HG02970 (cell line): ENCODE measurements at regions not wholly inside any gene's neighbourhood (a gene's known extent, or its start where the extent isn't known, plus 50 kb on each side); places are given as distances from the start of the nearest gene placed in this dataset.

Experiments
- ATAC-seq: cut with Tn5 transposase; IDR thresholded peaks from one replicate; pipeline ENCODE4 v1.9.1; 2021; ENCODE audit warnings: mild to moderate bottlenecking, moderate library complexity, moderate number of reproducible peaks; ENCODE audit not compliant: unreplicated experiment, low FRiP score

DNA sequence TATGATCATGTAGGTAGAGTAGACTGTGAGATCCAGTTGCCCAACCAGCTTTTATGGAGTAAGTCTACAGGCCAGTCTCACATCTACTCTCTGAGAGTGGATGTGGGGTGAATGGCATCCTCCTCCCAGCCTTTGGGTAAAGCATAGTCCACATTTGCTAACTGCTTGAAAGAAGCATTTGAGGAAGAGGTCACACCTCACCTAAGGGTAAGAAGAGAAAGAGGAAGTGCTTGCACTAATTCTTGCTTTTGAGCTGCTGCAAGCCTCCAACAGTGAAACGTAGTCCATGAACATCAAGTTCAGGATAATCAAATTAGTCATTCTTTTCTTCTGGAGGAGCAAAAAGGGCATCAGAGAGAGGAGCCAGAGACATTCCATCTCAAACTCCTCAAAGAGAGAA is 93.9 kb upstream of the AGR3 start:
- no peak for ATAC-seq

DNA sequence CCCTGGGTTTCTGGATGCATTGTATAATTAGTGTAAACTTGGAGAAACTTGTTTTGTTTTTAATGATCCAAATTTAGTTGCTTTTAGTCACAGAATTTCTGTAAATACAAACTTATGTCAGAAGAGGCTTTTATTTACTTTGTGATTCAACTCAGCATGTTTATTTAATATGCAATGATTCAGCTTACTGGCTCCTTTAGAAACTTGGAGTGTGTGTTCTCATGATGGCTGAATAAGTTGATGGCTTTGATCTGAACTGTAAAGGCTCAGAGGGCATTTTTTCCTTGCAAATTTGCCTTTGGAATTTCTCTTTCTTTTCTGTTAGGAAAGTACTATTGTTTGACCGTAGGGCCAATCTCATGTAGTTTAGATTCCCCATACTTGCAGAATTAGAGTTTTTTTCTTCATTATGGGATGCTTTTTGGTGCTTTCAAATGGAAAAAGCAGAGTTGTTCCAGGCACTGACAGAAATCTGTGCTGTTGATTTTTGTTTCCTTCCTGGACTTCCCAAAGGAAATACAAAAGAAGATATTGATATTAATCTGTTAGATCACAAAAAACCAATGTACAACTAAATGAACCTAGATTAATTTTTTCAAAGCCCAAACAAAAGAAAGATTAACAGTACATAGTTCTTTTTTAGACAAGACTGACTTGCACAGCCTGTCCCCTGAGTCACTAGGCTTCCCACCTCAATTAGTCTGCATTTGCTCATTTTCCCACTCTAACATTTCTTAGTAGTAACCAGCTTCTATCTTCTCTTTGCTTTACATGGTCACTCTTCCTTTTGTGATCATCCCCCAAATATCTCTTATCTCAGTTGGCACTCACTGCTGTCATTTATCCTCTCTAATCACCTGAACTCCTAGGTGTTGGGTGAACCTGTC is 96.8 kb upstream of the AGR3 start:
- no peak for ATAC-seq

- no peak for ATAC-seq
Measured at GRCh38 chr7:16980539-16980938, 98.8 kb upstream of the AGR3 start.

DNA sequence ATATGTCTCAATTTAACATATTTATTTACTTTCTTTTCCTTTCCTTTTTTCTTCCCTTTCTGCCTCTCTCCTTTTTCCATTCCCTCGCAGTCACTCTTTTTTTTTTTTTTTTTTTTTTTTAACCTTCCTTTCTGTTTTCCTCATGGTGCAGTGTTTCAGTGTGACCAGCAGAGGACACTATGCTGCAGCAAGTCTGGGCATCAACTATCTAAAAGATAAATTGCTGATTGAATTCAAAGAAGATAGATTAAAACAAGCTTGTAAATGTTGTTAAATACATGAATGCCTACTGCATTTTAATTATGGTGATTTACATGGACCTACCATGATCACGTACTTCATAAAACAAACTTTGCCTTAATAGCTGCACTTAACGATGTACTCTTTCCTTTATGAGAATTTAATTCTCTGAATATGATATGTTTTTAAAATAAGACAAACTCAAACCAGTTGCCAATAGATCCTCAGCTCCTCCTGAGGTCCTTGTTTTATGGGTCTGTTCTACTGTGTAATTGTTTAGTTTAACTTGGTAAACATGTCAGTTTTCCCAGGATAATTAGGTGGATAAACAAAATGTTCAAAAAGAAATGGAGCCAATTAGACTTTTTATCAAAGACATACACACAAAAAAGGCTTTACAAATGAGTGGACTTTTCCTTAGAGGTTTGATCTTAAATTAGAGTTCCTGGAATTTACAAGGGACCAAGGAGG is 101.0 kb upstream of the AGR3 start:
- ATAC-seq, result no peak

DNA sequence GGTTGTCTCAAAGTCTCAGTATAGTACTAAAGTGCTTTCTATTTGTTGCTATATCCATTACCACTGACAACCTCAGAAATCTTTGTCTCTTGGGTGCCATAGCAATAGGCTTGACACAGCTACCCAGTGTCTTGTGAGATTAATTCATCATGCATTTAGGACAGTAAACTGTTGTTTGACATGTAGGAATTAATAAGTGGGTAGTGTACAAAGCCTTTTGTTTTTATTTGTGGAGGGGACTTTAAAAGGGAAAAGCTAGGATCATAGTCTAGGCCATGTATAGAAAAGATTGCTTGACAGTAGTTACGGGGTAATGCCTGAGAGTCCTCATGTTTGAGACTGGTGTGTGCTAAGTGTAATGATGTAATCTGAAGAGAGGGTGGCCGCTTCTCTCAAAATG is 102.6 kb upstream of the AGR3 start:
- no peak for ATAC-seq

DNA sequence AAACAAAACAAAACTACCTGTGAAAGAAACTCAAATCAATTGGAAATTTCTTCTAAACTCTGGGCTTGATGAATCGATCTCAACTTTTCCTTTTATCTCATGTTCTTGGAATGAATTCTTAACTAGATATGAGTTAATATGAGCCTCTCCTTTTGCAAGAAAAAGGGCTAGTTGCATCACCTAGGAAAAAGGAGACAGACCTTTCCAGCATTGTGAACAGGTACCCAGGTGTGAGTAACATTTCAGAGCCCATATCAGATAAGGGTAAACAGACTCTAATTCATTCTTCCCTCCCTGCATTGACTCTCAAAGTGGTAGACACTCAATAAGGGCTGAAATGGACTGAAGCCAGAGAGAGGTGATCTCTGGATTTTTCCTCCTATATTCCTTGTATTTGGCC is 103.8 kb upstream of the AGR3 start:
- no peak for ATAC-seq

- ATAC-seq, result no peak
Measured at GRCh38 chr7:16986755-16987154, 105.0 kb upstream of the AGR3 start.

GRCh38 chr7:16989811-16990413 is 108.1 kb upstream of the AGR3 start:
- no peak for ATAC-seq

DNA sequence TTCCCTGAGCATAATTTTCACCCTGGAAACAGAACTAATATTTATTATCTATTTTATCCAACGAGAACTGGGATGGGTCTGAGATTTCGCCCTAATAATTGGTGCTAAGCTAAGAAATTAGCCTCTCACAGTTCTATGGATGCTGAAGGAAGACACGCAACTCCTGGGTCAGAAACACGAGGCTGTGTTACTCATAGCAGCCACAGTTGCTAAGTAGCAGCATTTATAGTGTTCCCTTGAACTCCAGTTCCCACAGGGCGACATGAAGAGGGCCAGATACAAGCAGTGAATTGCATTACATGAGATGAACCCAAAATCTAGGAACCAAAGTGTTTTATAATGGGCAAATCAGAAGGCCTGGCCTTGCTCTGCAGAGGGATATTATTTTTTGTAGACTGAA is 109.8 kb upstream of the AGR3 start:
- ATAC-seq, result no peak

DNA sequence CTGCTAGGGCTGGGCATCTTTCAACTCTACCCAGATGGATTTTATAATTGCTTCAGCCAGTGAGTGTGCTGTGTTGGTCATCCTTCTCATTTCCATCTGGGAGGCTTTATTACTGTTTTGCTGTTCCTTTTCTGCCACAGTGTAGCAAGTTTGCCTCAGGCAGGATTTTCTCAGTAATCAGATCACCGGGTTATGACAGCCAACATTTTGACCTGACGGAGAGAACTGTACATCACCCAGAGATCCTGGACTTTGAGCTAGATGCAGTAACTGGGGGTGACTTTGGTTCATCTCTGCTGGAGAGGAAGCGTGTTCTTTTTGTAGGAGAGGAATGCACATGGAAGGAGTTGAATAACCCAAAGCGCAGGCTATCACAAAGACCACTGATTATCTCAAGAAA is 111.8 kb upstream of the AGR3 start:
- no peak for ATAC-seq

DNA sequence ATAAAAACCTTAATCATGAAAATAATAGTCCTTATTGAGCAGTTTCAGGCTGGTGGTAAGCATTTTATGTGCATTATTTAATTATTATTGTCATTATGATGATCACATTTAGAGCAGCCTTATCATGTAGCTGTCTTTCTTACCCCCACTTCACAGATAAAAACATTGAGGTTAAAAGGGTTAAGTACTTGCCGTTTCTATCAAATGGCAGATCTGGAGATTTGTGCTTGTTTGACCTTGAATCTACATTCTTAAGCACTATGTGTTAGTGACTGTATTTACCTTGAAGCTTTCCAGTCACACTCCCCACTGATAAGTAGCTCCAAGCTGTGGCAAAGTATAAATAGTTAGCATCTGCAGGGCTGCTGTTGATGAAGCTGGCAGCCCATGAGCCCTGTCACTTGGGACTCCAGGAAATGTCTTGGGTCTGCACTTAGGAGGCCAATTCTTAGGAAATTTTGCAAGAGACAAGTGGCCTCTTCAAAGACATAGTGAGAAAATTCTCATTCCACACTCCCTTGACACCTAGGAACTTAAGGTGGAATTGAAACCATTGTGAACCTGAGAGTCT is 116.8 kb upstream of the AGR3 start:
- no peak for ATAC-seq

DNA sequence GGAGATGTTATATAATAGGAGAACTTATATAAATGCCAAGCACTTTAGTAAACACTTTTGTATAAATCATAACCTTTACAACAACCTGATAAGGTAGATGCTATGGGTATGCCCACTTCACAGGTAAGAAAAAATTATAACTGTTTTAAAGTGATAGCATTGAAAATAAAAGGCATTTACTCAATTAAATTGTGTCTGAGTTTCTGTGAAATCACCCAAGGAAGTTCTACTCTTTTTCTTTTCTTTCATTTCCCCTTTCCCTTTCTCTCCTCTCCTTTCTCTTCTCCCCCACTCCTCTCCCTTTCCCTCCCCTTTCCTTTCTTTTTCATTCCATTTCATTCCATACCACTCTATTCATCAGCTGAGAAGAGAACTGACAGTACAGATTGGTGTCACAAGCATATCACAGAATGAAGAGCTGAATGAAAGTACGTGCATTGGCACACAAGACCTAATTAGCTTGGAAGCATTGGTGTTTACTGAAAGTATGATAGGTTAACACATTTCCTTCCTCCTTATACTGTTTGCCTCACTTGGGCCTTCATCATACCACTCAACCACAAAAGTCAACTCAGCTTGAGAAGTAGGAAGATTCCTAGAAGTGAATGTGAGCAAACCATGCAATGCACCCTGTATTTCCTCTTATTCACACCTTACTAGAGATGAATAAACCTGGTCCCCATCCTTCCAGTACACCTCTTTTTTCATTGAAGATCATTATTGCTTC is 117.9 kb upstream of the AGR3 start:
- no peak for ATAC-seq

- ATAC-seq, result no peak
Measured at GRCh38 chr7:17005271-17005670, 123.5 kb upstream of the AGR3 start.

DNA sequence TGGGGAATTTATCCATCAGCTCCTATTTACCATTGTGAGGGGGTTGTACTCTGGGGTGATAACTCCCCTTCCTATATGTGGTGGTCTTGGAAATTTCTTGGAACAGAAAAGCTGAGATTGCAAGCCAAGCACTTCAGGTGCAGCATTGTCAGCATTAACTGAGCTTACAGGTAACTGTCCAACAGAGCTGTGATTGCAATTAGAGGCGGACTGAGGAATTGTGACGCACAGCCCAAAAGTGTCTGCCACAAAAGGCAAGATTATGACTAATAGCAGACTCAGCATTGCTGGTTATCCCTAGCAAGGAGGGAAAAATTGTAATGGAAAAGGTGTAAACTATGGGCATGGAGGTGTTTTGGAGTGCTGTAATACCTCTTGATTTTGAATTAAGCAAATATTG is 126.1 kb upstream of the AGR3 start:
- no peak for ATAC-seq

- no peak for ATAC-seq
Measured at GRCh38 chr7:17009007-17009719, 127.4 kb upstream of the AGR3 start.

- no peak for ATAC-seq
Measured at GRCh38 chr7:17009933-17010332, 128.2 kb upstream of the AGR3 start.

GRCh38 chr7:17010637-17011300 is 129.0 kb upstream of the AGR3 start:
- no peak for ATAC-seq

- ATAC-seq, result no peak
Measured at GRCh38 chr7:17013204-17013603, 131.4 kb upstream of the AGR3 start.

DNA sequence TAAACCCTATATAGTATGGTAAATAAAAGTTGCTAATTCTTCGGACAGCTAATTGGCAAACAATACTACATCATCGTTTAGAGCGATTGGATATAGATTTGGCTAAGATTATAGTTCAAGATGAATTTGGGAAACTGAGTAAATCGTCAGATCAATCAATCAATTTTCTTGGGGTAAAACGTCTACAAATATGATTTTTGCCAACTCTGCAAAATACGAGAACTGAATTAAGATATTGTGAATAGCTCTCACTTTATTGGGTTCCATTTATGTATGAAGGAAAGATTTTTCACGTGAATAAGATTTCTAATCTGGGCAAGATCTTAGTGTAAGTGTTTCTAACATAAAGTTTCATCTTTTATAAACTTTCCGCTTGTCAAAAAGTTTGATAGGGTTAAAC is 132.9 kb upstream of the AGR3 start:
- no peak for ATAC-seq
